ENCODE measurements at regions not wholly inside any gene's neighbourhood (a gene's known extent, or its start where the extent isn't known, plus 50 kb on each side); places are given as distances from the start of the nearest gene placed in this dataset.

- no peaks in the 10 kb centered on the region for H3K27me3 ChIP-seq (ENCODE audit: control insufficient read depth in 2 of 2, insufficient read depth in 2 of 2, low read length in 2 of 2)
- Mint-ChIP-seq H3K27ac (no peak overlapping the region), H3K36me3 (peaks cover 0 to 4% (median 0%) of the 10 kb centered on the region in 5 donors), H3K4me1 (peaks cover 0 to 4% (median 0%) of the 10 kb centered on the region in 7 donors), H3K27me3 (peaks cover 11 to 51% (median 20%) of the 10 kb centered on the region in 5 donors), H3K9me3 (peaks cover 0 to 11% (median 0%) of the 10 kb centered on the region in 11 donors), H3K4me3 (no peak overlapping the region)
- ATAC-seq (no peak), DNase-seq (no peak)
- ChIA-PET CTCF (no interaction called here), POLR2A (no interaction called here)
- no peaks in the 10 kb centered on the region for H3K9me3 ChIP-seq (ENCODE audit: control insufficient read depth in 2 of 3, low read length in 3 of 3)
- no peaks in the 10 kb centered on the region for H3K36me3 ChIP-seq (ENCODE audit: control insufficient read depth in 2 of 3, insufficient read depth in 3 of 3, low read length in 3 of 3)
- intact Hi-C loops (cut with micrococcal nuclease): no loop called here
- H3K4me3 ChIP-seq (ENCODE audit: low read length): no peak overlapping the region
- H3K4me1 ChIP-seq (ENCODE audit: control insufficient read depth in 2 of 2, insufficient read depth in 2 of 2, low read length in 2 of 2): no peaks in the 10 kb centered on the region
- no peak overlapping the region for H3K27ac ChIP-seq (ENCODE audit: low read depth, low read length)
Measured at GRCh38 chr5:135670588-135670987, 91.8 kb upstream of the CXCL14 start.

GRCh38 chr5:135669416-135669815 lies 90.6 kb upstream of the CXCL14 start:
- ATAC-seq (no peak), DNase-seq (no peak)
- Mint-ChIP-seq H3K27me3 (peaks cover 10 to 52% (median 21%) of the 10 kb centered on the region in 5 donors), H3K27ac (no peak overlapping the region), H3K9me3 (peaks cover 0 to 5% (median 0%) of the 10 kb centered on the region in 11 donors), H3K4me1 (peaks cover 0 to 4% (median 0%) of the 10 kb centered on the region in 7 donors), H3K4me3 (no peak overlapping the region), H3K36me3 (peaks cover 0 to 4% (median 0%) of the 10 kb centered on the region in 5 donors)
- no peak overlapping the region for H3K4me3 ChIP-seq (ENCODE audit: low read length)
- H3K36me3 ChIP-seq (ENCODE audit: control insufficient read depth in 2 of 3, insufficient read depth in 3 of 3, low read length in 3 of 3): no peaks in the 10 kb centered on the region
- H3K27ac ChIP-seq (ENCODE audit: low read depth, low read length): no peak overlapping the region
- peaks cover 0 to 2% of the 10 kb centered on the region in 2 donors for H3K27me3 ChIP-seq (ENCODE audit: control insufficient read depth in 2 of 2, insufficient read depth in 2 of 2, low read length in 2 of 2)
- H3K4me1 ChIP-seq (ENCODE audit: control insufficient read depth in 2 of 2, insufficient read depth in 2 of 2, low read length in 2 of 2): no peaks in the 10 kb centered on the region
- intact Hi-C loops (cut with micrococcal nuclease): no loop called here
- H3K9me3 ChIP-seq (ENCODE audit: control insufficient read depth in 2 of 3, low read length in 3 of 3): no peaks in the 10 kb centered on the region
- ChIA-PET CTCF (no interaction called here), POLR2A (no interaction called here)

GRCh38 chr5:135667673-135668072 lies 88.9 kb upstream of the CXCL14 start:
- H3K27me3 ChIP-seq (ENCODE audit: control insufficient read depth in 2 of 2, insufficient read depth in 2 of 2, low read length in 2 of 2): peaks cover 0 to 2% of the 10 kb centered on the region in 2 donors
- peaks cover 0 to 5% (median 0%) of the 10 kb centered on the region in 11 donors for H3K9me3 Mint-ChIP-seq
- peaks cover 0 to 4% (median 0%) of the 10 kb centered on the region in 5 donors for H3K36me3 Mint-ChIP-seq
- ATAC-seq (no peak), DNase-seq (no peak)
- no peaks in the 10 kb centered on the region for H3K9me3 ChIP-seq (ENCODE audit: control insufficient read depth in 2 of 3, low read length in 3 of 3)
- H3K27ac Mint-ChIP-seq: no peak overlapping the region
- no peak overlapping the region for H3K4me3 ChIP-seq (ENCODE audit: low read length)
- peaks cover 0 to 4% (median 0%) of the 10 kb centered on the region in 7 donors for H3K4me1 Mint-ChIP-seq
- ChIA-PET CTCF (no interaction called here), POLR2A (no interaction called here)
- peaks cover 16 to 58% (median 30%) of the 10 kb centered on the region in 5 donors for H3K27me3 Mint-ChIP-seq
- H3K4me3 Mint-ChIP-seq: no peak overlapping the region
- no peaks in the 10 kb centered on the region for H3K4me1 ChIP-seq (ENCODE audit: control insufficient read depth in 2 of 2, insufficient read depth in 2 of 2, low read length in 2 of 2)
- intact Hi-C loops (cut with micrococcal nuclease): no loop called here
- no peaks in the 10 kb centered on the region for H3K36me3 ChIP-seq (ENCODE audit: control insufficient read depth in 2 of 3, insufficient read depth in 3 of 3, low read length in 3 of 3)
- H3K27ac ChIP-seq (ENCODE audit: low read depth, low read length): no peak overlapping the region

- Mint-ChIP-seq H3K27me3 (peaks cover 18 to 59% (median 31%) of the 10 kb centered on the region in 5 donors), H3K4me1 (peaks cover 0 to 4% (median 0%) of the 10 kb centered on the region in 7 donors), H3K4me3 (no peak overlapping the region), H3K36me3 (peaks cover 0 to 4% (median 0%) of the 10 kb centered on the region in 5 donors), H3K27ac (no peak overlapping the region), H3K9me3 (peaks cover 0 to 5% (median 0%) of the 10 kb centered on the region in 11 donors)
- no peak for DNase-seq
- ChIA-PET POLR2A (no interaction called here), CTCF (no interaction called here)
- H3K27ac ChIP-seq (ENCODE audit: low read depth, low read length): no peak overlapping the region
- H3K27me3 ChIP-seq (ENCODE audit: control insufficient read depth in 2 of 2, insufficient read depth in 2 of 2, low read length in 2 of 2): peaks cover 0 to 2% of the 10 kb centered on the region in 2 donors
- no peaks in the 10 kb centered on the region for H3K9me3 ChIP-seq (ENCODE audit: control insufficient read depth in 2 of 3, low read length in 3 of 3)
- no peak overlapping the region for H3K4me3 ChIP-seq (ENCODE audit: low read length)
- H3K36me3 ChIP-seq (ENCODE audit: control insufficient read depth in 2 of 3, insufficient read depth in 3 of 3, low read length in 3 of 3): no peaks in the 10 kb centered on the region
- H3K4me1 ChIP-seq (ENCODE audit: control insufficient read depth in 2 of 2, insufficient read depth in 2 of 2, low read length in 2 of 2): no peaks in the 10 kb centered on the region
- ATAC-seq: no peak
- intact Hi-C loops (cut with micrococcal nuclease): no loop called here
Measured at GRCh38 chr5:135667204-135667603, 88.4 kb upstream of the CXCL14 start.

GRCh38 chr5:135662683-135663082 lies 83.9 kb upstream of the CXCL14 start:
- peaks cover 0 to 6% (median 0%) of the 10 kb centered on the region in 5 donors for H3K36me3 Mint-ChIP-seq
- no peak overlapping the region for H3K27ac Mint-ChIP-seq
- intact Hi-C loops (cut with micrococcal nuclease): no loop called here
- POLR2A ChIA-PET: no interaction called here
- Histone ChIP-seq H3K9me3 (ENCODE audit: control insufficient read depth in 2 of 3, low read length in 3 of 3) (peaks cover 0 to 6% (median 0%) of the 10 kb centered on the region in 3 experiments), H3K27ac (ENCODE audit: low read depth, low read length) (no peak overlapping the region), H3K4me3 (ENCODE audit: low read length) (no peak overlapping the region), H3K27me3 (ENCODE audit: control insufficient read depth in 2 of 2, insufficient read depth in 2 of 2, low read length in 2 of 2) (peaks cover 0 to 2% of the 10 kb centered on the region in 2 donors), H3K36me3 (ENCODE audit: control insufficient read depth in 2 of 3, insufficient read depth in 3 of 3, low read length in 3 of 3) (no peaks in the 10 kb centered on the region), H3K4me1 (ENCODE audit: control insufficient read depth in 2 of 2, insufficient read depth in 2 of 2, low read length in 2 of 2) (no peaks in the 10 kb centered on the region)
- H3K4me1 Mint-ChIP-seq: peaks cover 0 to 2% (median 0%) of the 10 kb centered on the region in 7 donors
- ATAC-seq: no peak
- CTCF ChIA-PET: no interaction called here
- no peak for DNase-seq
- peaks cover 4 to 23% (median 10%) of the 10 kb centered on the region in 11 donors for H3K9me3 Mint-ChIP-seq
- peaks cover 13 to 35% (median 29%) of the 10 kb centered on the region in 5 donors for H3K27me3 Mint-ChIP-seq
- no peak overlapping the region for H3K4me3 Mint-ChIP-seq

GRCh38 chr5:135662061-135662481 lies 83.3 kb upstream of the CXCL14 start:
- peaks cover 0 to 6% (median 0%) of the 10 kb centered on the region in 3 experiments for H3K9me3 ChIP-seq (ENCODE audit: control insufficient read depth in 2 of 3, low read length in 3 of 3)
- intact Hi-C loops (cut with micrococcal nuclease): no loop called here
- H3K27me3 Mint-ChIP-seq: peaks cover 13 to 31% (median 24%) of the 10 kb centered on the region in 5 donors
- peaks cover 0 to 2% of the 10 kb centered on the region in 2 donors for H3K27me3 ChIP-seq (ENCODE audit: control insufficient read depth in 2 of 2, insufficient read depth in 2 of 2, low read length in 2 of 2)
- CTCF ChIA-PET: interaction anchor here (0.6 kb wide), 1 partner anchor 106 kb away, joined by 5 read pairs; no protein-coding TSS in a partner anchor
- no peaks in the 10 kb centered on the region for H3K4me1 ChIP-seq (ENCODE audit: control insufficient read depth in 2 of 2, insufficient read depth in 2 of 2, low read length in 2 of 2)
- H3K9me3 Mint-ChIP-seq: peaks cover 0 to 26% (median 10%) of the 10 kb centered on the region in 11 donors
- POLR2A ChIA-PET: no interaction called here
- ATAC-seq (no peak), DNase-seq (no peak)
- no peak overlapping the region for H3K27ac ChIP-seq (ENCODE audit: low read depth, low read length)
- H3K4me1 Mint-ChIP-seq: no peaks in the 10 kb centered on the region
- H3K4me3 Mint-ChIP-seq: no peak overlapping the region
- no peak overlapping the region for H3K4me3 ChIP-seq (ENCODE audit: low read length)
- no peaks in the 10 kb centered on the region for H3K36me3 ChIP-seq (ENCODE audit: control insufficient read depth in 2 of 3, insufficient read depth in 3 of 3, low read length in 3 of 3)
- H3K36me3 Mint-ChIP-seq: peaks cover 0 to 6% (median 0%) of the 10 kb centered on the region in 5 donors
- H3K27ac Mint-ChIP-seq: no peak overlapping the region

All from naive thymus-derived CD4-positive, alpha-beta T cell (primary cell).